ENCODE measurements at regions not wholly inside any gene's neighbourhood (a gene's known extent, or its start where the extent isn't known, plus 50 kb on each side); places are given as distances from the start of the nearest gene placed in this dataset.

DNA sequence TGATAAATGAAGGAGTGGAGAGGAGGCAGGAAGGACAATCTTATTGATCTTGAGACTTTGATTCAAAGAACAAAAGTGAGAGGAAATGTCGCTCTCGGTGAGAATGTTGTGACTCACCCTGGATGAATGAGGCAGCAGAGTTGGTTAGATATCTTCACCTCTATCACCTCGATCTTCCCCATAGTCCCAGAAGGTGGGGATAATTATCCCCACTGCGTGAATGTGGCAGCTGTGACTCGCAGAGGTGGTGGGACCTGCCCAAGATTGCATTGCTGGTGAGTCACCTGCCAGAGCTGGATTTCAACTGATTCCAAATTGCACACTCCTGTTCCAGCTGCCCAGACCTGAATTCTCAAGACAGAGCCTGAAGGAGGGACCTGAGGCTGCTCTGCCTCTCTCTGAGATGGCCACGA is 105.0 kb downstream of the MATN1 start:
- Histone ChIP-seq H3K4me1 (no peaks in the 10 kb centered on the region), H3K27ac (no peak overlapping the region), H3K4me3 (no peak overlapping the region), H3K27me3 (peaks cover 42% of the 10 kb centered on the region), H3K9me3 (peaks cover 0 to 11% (median 0%) of the 10 kb centered on the region in 3 donors), H3K36me3 (no peaks in the 10 kb centered on the region)
- WGBS, 2 donors (ENCODE audit: low coverage in 1 of 2): 60 to 66% methylated on average over 4 to 5 of the region's 6 CpGs
- TF ChIP-seq EP300 (IDR thresholded peaks at IDR 0.05) (no peak), POLR2AphosphoS5 (IDR thresholded peaks at IDR 0.05) (no peak), POLR2A (IDR thresholded peaks at IDR 0.05) (no peak)
- TF ChIP-seq, protein P1, sequence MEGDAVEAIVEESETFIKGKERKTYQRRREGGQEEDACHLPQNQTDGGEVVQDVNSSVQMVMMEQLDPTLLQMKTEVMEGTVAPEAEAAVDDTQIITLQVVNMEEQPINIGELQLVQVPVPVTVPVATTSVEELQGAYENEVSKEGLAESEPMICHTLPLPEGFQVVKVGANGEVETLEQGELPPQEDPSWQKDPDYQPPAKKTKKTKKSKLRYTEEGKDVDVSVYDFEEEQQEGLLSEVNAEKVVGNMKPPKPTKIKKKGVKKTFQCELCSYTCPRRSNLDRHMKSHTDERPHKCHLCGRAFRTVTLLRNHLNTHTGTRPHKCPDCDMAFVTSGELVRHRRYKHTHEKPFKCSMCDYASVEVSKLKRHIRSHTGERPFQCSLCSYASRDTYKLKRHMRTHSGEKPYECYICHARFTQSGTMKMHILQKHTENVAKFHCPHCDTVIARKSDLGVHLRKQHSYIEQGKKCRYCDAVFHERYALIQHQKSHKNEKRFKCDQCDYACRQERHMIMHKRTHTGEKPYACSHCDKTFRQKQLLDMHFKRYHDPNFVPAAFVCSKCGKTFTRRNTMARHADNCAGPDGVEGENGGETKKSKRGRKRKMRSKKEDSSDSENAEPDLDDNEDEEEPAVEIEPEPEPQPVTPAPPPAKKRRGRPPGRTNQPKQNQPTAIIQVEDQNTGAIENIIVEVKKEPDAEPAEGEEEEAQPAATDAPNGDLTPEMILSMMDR (IDR thresholded peaks at IDR 0.05): no peak
- no peak for ATAC-seq

DNA sequence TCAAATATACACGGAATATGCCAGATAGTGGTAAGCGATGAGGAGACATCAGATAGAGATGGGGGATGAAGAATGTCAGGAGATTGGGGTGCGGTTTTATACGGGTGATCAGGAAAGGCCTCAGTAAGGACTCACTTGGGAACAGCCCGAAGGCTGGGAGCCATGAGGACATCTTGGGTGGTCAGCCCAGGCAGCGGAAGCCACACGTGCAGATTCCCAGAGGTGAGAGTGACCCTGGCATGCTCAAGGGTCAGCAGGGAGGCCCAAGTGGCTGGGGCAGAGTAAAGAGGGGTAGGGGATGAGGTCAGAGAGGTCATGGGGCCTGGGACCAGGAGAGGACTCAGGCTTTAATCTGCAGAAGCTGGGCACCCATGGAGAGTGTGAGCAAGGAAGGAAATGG is 106.6 kb downstream of the MATN1 start:
- Histone ChIP-seq H3K27ac (no peak overlapping the region), H3K27me3 (peaks cover 34% of the 10 kb centered on the region), H3K4me1 (no peaks in the 10 kb centered on the region), H3K9me3 (no peaks in the 10 kb centered on the region), H3K36me3 (no peaks in the 10 kb centered on the region), H3K4me3 (no peak overlapping the region)
- 80 to 100% methylated on average over 1 to 7 of the region's 7 CpGs for WGBS, 2 donors (ENCODE audit: low coverage in 1 of 2)
- ATAC-seq: no peak
- TF ChIP-seq, protein P1 (IDR thresholded peaks at IDR 0.05): no peak
- no peak for TF ChIP-seq POLR2AphosphoS5 (IDR thresholded peaks at IDR 0.05)
- no peak for TF ChIP-seq EP300 (IDR thresholded peaks at IDR 0.05)
- no peak for TF ChIP-seq POLR2A (IDR thresholded peaks at IDR 0.05)

DNA sequence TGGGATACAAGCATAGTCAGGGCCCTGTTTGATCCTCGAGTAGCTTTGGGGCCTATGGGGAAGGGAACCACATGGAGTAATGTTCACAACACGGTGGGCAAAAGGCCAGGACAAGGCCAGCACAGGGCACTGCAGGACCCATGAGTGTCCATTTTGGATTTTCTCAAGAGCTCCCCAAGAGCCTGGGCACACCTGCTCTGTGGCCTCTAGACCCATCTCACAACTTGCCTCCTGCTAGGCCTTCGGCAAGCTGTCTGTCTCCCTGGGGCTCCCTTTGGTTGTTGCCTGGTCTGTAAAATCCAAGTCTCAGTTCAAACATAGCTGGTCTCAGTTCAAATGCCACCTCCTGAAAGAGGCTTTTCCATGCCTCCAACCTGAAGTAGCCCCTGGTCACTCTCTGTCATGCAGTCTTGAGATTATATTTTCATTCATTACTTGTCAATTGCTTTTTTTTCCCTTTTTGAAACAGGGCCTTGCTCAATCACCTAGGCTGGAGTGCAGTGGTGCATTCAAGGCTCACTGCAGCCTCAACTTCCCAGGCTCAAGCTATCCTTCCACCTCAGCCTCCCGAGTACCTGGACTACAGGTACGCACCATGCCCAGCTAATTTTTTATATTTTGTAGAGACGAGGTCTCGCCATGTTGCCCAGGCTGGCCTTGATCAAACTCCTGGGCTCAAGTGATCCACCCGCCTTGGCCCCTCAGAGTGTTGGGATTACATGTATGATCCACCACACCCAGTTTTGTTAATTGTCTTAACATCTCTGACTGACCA is 107.4 kb downstream of the MATN1 start:
- no peaks in the 10 kb centered on the region for H3K9me3 ChIP-seq
- no peaks in the 10 kb centered on the region for H3K36me3 ChIP-seq
- H3K4me3 ChIP-seq: no peak overlapping the region
- WGBS, 2 donors (ENCODE audit: low coverage in 1 of 2): 91 to 100% methylated on average over 3 to 6 of the region's 8 CpGs
- TF ChIP-seq EP300 (IDR thresholded peaks at IDR 0.05) (no peak), POLR2A (IDR thresholded peaks at IDR 0.05) (no peak), POLR2AphosphoS5 (IDR thresholded peaks at IDR 0.05) (no peak)
- no peak overlapping the region for H3K27ac ChIP-seq
- no peaks in the 10 kb centered on the region for H3K4me1 ChIP-seq
- ATAC-seq: no peak
- peaks cover 27% of the 10 kb centered on the region for H3K27me3 ChIP-seq

DNA sequence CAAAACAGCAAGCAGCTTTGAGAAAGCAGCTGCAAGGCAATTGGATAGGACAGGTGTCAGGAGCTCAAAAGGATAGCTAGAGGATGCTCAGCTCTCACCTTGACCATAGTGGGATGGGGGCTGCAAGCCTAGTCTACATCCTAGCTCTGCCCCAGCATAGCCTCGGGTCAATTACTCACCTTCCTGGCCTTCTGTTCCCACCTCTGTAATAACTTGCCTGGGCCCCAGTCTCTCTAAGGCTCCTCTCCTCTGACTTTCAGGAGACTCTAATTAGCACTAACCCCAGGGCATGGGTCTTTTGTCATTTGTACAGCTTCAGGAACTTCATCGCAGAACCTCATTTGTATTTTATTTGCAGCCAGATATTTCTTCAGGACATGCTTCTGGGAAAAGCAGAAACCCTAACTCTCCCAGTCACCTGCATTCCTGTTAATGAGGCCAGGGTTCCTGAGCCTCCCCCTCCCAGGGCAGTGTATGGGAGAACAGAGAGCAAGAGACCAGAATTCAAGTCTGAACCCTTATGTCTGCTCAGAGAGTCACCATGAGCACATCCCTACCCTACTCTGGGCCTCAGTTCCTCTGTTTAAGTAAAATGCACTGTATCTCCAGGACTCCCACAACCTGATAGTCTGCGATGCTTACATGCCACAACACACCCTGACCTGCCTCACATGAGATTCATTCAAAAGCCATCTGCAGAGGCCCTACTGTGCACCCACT is 108.1 kb downstream of the MATN1 start:
- 80 to 83% methylated on average over 1 to 3 of the region's 3 CpGs for WGBS, 2 donors (ENCODE audit: low coverage in 1 of 2)
- no peak for TF ChIP-seq POLR2A (IDR thresholded peaks at IDR 0.05)
- TF ChIP-seq, protein P1 (IDR thresholded peaks at IDR 0.05): no peak
- no peak for TF ChIP-seq EP300 (IDR thresholded peaks at IDR 0.05)
- no peak for TF ChIP-seq POLR2AphosphoS5 (IDR thresholded peaks at IDR 0.05)
- H3K27me3 ChIP-seq: peaks cover 19% of the 10 kb centered on the region
- H3K27ac ChIP-seq: no peak overlapping the region
- H3K36me3 ChIP-seq: no peaks in the 10 kb centered on the region
- H3K4me3 ChIP-seq: no peak overlapping the region
- no peaks in the 10 kb centered on the region for H3K4me1 ChIP-seq
- no peak for ATAC-seq
- no peaks in the 10 kb centered on the region for H3K9me3 ChIP-seq

DNA sequence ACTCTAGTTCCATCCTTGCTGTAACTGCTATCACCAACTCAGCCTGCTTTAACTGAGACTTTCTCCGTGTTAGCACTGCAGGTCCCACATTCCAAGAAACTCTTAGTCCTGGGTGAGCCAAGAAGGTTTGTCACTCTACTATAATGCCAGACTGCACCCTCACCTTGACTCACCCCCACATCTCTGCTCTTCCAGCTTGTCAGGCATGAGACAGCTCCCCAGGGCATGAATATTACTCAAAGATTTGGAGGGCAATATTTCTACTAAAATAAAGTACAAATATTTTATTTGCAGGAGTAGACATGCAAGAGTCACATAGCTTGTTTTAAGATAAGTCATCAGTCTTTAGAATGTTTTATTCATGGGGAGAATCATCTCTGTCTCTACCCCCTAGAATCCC is 110.2 kb downstream of the MATN1 start:
- 63 to 86% methylated on average over 1 of the region's 1 CpG for WGBS, 2 donors (ENCODE audit: low coverage in 1 of 2)
- Histone ChIP-seq H3K27ac (no peak overlapping the region), H3K9me3 (no peaks in the 10 kb centered on the region), H3K27me3 (peaks cover 26% of the 10 kb centered on the region), H3K4me3 (no peak overlapping the region), H3K36me3 (no peaks in the 10 kb centered on the region), H3K4me1 (no peaks in the 10 kb centered on the region)
- TF ChIP-seq EP300 (IDR thresholded peaks at IDR 0.05): no peak
- TF ChIP-seq POLR2AphosphoS5 (IDR thresholded peaks at IDR 0.05): no peak
- TF ChIP-seq, protein P1 (IDR thresholded peaks at IDR 0.05): no peak
- TF ChIP-seq POLR2A (IDR thresholded peaks at IDR 0.05): no peak
- ATAC-seq: no peak
